ENCODE measurements at regions not wholly inside any gene's neighbourhood (a gene's known extent, or its start where the extent isn't known, plus 50 kb on each side); places are given as distances from the start of the nearest gene placed in this dataset.
"Not testable (repeated sequence)": the region's sequence is repeated elsewhere in the genome, so short reads cannot be mapped to it uniquely, and the experiment has no call there.

GRCh38 chr1:229148041-229148671 lies 122.8 kb upstream of the RAB4A start:
- Histone ChIP-seq H3K4me3 (no peak overlapping the region), H3K27ac (no peak overlapping the region), H3K36me3 (no peaks in the 10 kb centered on the region), H3K9me3 (no peaks in the 10 kb centered on the region), H3K4me1 (no peaks in the 10 kb centered on the region), H3K27me3 (no peaks in the 10 kb centered on the region)
- WGBS, 2 donors (ENCODE audit: low coverage in 1 of 2): 48% methylated on average over 13 of the region's 13 CpGs; no CpG with 5 or more reads in 1 of the 2 donors
- no peak for TF ChIP-seq POLR2AphosphoS5 (IDR thresholded peaks at IDR 0.05)
- no peak for TF ChIP-seq CTCF (IDR thresholded peaks at IDR 0.05)
- no peak for TF ChIP-seq POLR2A (IDR thresholded peaks at IDR 0.05)
- no peak for TF ChIP-seq EP300 (IDR thresholded peaks at IDR 0.05; ENCODE audit: low read depth)
- in situ Hi-C loops (cut with MboI; ENCODE audit: low pct_ligation_motif_present in 1 of 4, low pct_unique_long_range_greater_than_20kb in 1 of 4, low sequenced_read_pairs in 3 of 4) (no loop called here), intact Hi-C loops (cut with DNase I; ENCODE audit: low total_unique reads) (no loop called here)
- DNase-seq: no peak

- intact Hi-C loops (cut with DNase I; ENCODE audit: low total_unique reads) (no loop called here), in situ Hi-C loops (cut with MboI; ENCODE audit: low pct_ligation_motif_present in 1 of 4, low pct_unique_long_range_greater_than_20kb in 1 of 4, low sequenced_read_pairs in 3 of 4) (no loop called here)
- no peak for DNase-seq
- no peak overlapping the region for H3K27ac ChIP-seq
- no peaks in the 10 kb centered on the region for H3K9me3 ChIP-seq
- no peaks in the 10 kb centered on the region for H3K4me1 ChIP-seq
- TF ChIP-seq POLR2AphosphoS5 (IDR thresholded peaks at IDR 0.05): no peak
- H3K4me3 ChIP-seq: no peak overlapping the region
- WGBS, 2 donors (ENCODE audit: low coverage in 1 of 2): 74% methylated on average over 7 of the region's 7 CpGs; no CpG with 5 or more reads in 1 of the 2 donors
- no peaks in the 10 kb centered on the region for H3K27me3 ChIP-seq
- H3K36me3 ChIP-seq: no peaks in the 10 kb centered on the region
Measured at GRCh38 chr1:229148743-229149142, 122.2 kb upstream of the RAB4A start.

- Histone ChIP-seq H3K27me3 (no peaks in the 10 kb centered on the region), H3K27ac (no peak overlapping the region), H3K36me3 (no peaks in the 10 kb centered on the region), H3K9me3 (no peaks in the 10 kb centered on the region), H3K4me1 (no peaks in the 10 kb centered on the region), H3K4me3 (no peak overlapping the region)
- intact Hi-C loops (cut with DNase I; ENCODE audit: low total_unique reads) (no loop called here), in situ Hi-C loops (cut with MboI; ENCODE audit: low pct_ligation_motif_present in 1 of 4, low pct_unique_long_range_greater_than_20kb in 1 of 4, low sequenced_read_pairs in 3 of 4) (no loop called here)
- no peak for DNase-seq
- TF ChIP-seq CTCF (IDR thresholded peaks at IDR 0.05) (no peak), POLR2A (IDR thresholded peaks at IDR 0.05) (no peak), POLR2AphosphoS5 (IDR thresholded peaks at IDR 0.05) (no peak), EP300 (IDR thresholded peaks at IDR 0.05; ENCODE audit: low read depth) (no peak)
- 93 to 100% methylated on average over 2 of the region's 2 CpGs for WGBS, 2 donors (ENCODE audit: low coverage in 1 of 2)
Measured at GRCh38 chr1:229149435-229149834, 121.5 kb upstream of the RAB4A start.

- H3K27me3 ChIP-seq: no peaks in the 10 kb centered on the region
- H3K36me3 ChIP-seq: no peaks in the 10 kb centered on the region
- intact Hi-C loops (cut with DNase I; ENCODE audit: low total_unique reads) (no loop called here), in situ Hi-C loops (cut with MboI; ENCODE audit: low pct_ligation_motif_present in 1 of 4, low pct_unique_long_range_greater_than_20kb in 1 of 4, low sequenced_read_pairs in 3 of 4) (no loop called here)
- DNase-seq: no peak
- H3K9me3 ChIP-seq: no peaks in the 10 kb centered on the region
- 85 to 94% methylated on average over 3 to 7 of the region's 7 CpGs for WGBS, 2 donors (ENCODE audit: low coverage in 1 of 2)
- no peak overlapping the region for H3K4me3 ChIP-seq
- no peak overlapping the region for H3K27ac ChIP-seq
- no peaks in the 10 kb centered on the region for H3K4me1 ChIP-seq
- TF ChIP-seq POLR2AphosphoS5 (IDR thresholded peaks at IDR 0.05) (no peak), CTCF (IDR thresholded peaks at IDR 0.05) (no peak), EP300 (IDR thresholded peaks at IDR 0.05; ENCODE audit: low read depth) (no peak), POLR2A (IDR thresholded peaks at IDR 0.05) (no peak)
Measured at GRCh38 chr1:229150518-229150917, 120.4 kb upstream of the RAB4A start.

GRCh38 chr1:229151412-229151811 lies 119.5 kb upstream of the RAB4A start:
- DNase-seq; H3K27me3 ChIP-seq; intact Hi-C loops (cut with DNase I; ENCODE audit: low total_unique reads); H3K9me3 ChIP-seq; H3K4me3 ChIP-seq; in situ Hi-C loops (cut with MboI; ENCODE audit: low pct_ligation_motif_present in 1 of 4, low pct_unique_long_range_greater_than_20kb in 1 of 4, low sequenced_read_pairs in 3 of 4); H3K4me1 ChIP-seq; H3K27ac ChIP-seq; H3K36me3 ChIP-seq: not testable (repeated sequence)
- WGBS, 2 donors (ENCODE audit: low coverage in 1 of 2): 93 to 100% methylated on average over 2 to 4 of the region's 4 CpGs
